Kidney epithelial cell (primary cell): ENCODE measurements at regions not wholly inside any gene's neighbourhood (a gene's known extent, or its start where the extent isn't known, plus 50 kb on each side); places are given as distances from the start of the nearest gene placed in this dataset.

Experiments
- DNase-seq: peaks from one replicate; pipeline ENCODE4 v3.0.0-alpha.2; 2010; ENCODE audit warnings: low read depth
- H3K27me3 ChIP-seq: 2 replicates; pipeline ENCODE4 v1.6.0; 2011; ENCODE audit warnings: low read length; ENCODE audit not compliant: control insufficient read depth, insufficient read depth
- H3K36me3 ChIP-seq: 2 replicates; pipeline ENCODE4 v1.5.1; 2011; ENCODE audit warnings: low read length; ENCODE audit not compliant: control insufficient read depth, insufficient read depth
- H3K4me3 ChIP-seq: 2 replicates; pipeline ENCODE4 v1.5.1; 2011; ENCODE audit warnings: low read depth, mild to moderate bottlenecking, control low read depth, low read length
- CTCF ChIP-seq: IDR thresholded peaks from 2 replicates; pipeline ENCODE4 v1.5.1; 2011; ENCODE audit warnings: mild to moderate bottlenecking, moderate library complexity, low read length, control low read depth, inconsistent platforms; ENCODE audit not compliant: insufficient read depth, poor library complexity, severe bottlenecking

DNA sequence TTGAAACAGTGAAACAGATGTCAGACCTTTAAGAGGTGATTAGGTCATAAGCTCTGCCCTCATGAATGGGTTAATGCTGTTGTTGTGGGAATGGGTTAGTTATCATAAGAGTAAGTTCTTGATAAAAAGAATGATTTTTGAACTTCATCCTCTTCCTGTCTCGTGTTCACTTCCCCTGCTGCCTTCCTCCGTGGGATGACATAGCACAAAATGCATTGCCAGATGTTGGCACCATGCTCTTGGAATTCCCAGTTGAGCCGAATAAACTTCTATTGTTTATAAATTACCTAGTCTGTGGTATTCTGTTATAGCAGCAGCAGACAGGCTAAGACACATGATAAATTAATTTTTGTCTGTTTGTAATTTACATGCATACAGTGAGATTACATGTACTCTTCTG is 112.0 kb upstream of the LRRC7 start:
- DNase-seq, result no peak
- no peaks in the 10 kb centered on the region for H3K36me3 ChIP-seq
- no peak for TF ChIP-seq CTCF
- no peak overlapping the region for H3K4me3 ChIP-seq
- H3K27me3 ChIP-seq, result no peaks in the 10 kb centered on the region

DNA sequence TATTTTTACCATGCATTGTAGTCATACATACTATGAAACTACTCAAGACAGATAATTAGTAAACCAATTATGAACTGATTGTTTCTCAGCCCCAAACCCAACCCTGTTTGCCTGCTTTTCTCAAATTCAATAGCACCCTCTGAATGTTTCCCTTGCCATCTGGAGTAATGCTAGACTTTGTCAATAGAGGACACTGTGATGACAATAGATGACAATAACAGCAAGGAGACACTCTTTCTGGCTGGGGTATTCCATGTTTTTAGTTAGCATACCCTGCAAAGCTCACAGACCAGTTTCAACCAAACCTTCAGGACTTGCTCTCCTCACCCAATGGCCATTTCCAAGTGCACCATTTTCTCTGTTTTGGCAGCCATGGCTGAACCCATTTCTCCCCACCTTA is 108.5 kb upstream of the LRRC7 start:
- no peak overlapping the region for H3K4me3 ChIP-seq
- H3K36me3 ChIP-seq, result no peaks in the 10 kb centered on the region
- TF ChIP-seq CTCF, result no peak
- no peak for DNase-seq
- H3K27me3 ChIP-seq, result no peaks in the 10 kb centered on the region

DNA sequence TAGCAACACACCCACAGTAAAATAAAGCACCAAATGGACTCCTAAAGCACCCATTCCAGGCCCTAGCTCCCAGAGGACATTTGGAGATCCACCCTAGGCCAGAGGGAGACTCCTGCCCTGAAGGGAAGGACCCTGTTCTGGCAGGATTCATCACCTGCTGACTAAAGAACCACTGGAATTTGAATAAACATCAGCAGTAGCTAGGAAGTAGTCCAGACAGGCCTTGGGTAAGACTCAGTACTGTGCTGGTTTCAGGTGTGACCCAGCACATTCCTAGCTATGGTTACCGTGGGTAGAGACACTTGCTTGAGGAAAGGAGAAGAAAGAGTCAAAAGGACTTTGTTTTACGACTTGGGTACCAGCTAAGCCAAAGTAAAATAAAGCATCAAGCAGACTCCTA is 92.7 kb upstream of the LRRC7 start:
- no peaks in the 10 kb centered on the region for H3K36me3 ChIP-seq
- no peak for DNase-seq
- H3K4me3 ChIP-seq, result no peak overlapping the region
- TF ChIP-seq CTCF, result no peak
- H3K27me3 ChIP-seq, result no peaks in the 10 kb centered on the region

DNA sequence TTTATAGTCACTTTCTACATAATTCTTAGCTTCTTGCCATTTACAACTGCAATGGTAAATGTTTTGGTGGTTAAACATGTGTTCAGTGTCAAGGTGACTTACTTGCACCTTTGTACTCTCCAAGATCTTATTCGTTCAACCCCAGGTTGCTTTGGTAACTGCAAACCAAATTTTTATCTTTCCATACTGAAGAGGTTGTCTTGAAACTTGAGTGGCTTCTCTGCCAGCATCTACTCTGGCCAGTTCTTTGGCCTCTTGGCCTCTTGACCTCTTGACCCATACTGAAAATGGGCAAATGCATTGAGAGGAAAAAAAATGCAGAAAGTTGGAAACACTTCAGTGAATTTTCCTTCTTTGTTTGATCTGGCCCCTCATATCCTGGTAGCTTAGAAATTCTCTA is 88.0 kb upstream of the LRRC7 start:
- H3K4me3 ChIP-seq, result no peak overlapping the region
- no peak for DNase-seq
- no peaks in the 10 kb centered on the region for H3K27me3 ChIP-seq
- TF ChIP-seq CTCF, result no peak
- no peaks in the 10 kb centered on the region for H3K36me3 ChIP-seq

DNA sequence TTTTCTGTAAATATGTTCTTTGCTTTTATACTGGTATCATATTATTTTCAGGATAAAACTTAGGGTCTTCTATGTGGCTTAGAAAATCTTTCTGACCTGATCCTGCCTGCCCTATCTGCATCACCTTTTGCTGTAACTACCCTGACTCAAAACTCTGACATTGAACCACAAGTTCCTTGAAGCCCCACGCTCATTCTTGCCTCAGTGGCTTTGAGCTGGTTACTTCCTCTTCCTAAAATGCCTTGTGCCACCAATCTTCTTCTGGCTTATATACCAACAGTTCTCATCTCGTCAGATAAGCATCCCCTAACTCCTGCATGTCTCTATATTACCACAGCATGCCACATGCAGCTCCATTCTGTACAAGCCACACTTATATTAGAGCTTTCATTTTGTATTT is 84.5 kb upstream of the LRRC7 start:
- H3K36me3 ChIP-seq, result no peaks in the 10 kb centered on the region
- TF ChIP-seq CTCF, result no peak
- H3K27me3 ChIP-seq, result no peaks in the 10 kb centered on the region

DNA sequence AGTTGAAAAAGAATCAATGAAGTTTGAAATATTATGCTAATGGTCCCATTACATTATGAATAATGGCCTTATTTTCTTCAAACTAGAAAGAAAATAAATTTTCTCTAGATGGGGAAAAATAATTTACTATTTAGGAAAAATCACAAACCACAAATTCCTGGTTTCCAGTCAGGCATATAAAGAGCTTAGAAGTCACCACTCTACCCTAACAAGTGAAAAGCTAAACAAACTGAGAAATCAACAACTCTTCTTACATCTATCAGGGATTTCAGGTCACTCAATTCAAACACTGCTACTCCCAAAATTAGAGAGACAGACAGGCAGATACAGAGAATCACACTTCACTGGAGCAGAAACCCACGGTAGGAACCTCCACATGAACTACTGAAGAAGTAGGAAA is 82.1 kb upstream of the LRRC7 start:
- Histone ChIP-seq H3K36me3 (no peaks in the 10 kb centered on the region), H3K4me3 (no peak overlapping the region), H3K27me3 (no peaks in the 10 kb centered on the region)
- DNase-seq, result peak; percentile 9
- TF ChIP-seq CTCF, result no peak

More for the DNA sequence above, 84.5 kb upstream of the LRRC7 start:
- DNase-seq, result no peak
- no peak overlapping the region for H3K4me3 ChIP-seq
